Fibroblast of lung (primary cell): ENCODE measurements at regions not wholly inside any gene's neighbourhood (a gene's known extent, or its start where the extent isn't known, plus 50 kb on each side); places are given as distances from the start of the nearest gene placed in this dataset.

Experiments used
- EZH2 ChIP-seq: IDR thresholded peaks from 2 replicates; pipeline ENCODE4 v1.5.1; 2012; ENCODE audit warnings: low read length, control low read depth, mild to moderate bottlenecking; ENCODE audit errors: missing control alignments
- TF ChIP-seq, protein P1 (sequence below), 2 donors: IDR thresholded peaks in 1 of 2; conservative IDR thresholded peaks in 1 of 2; 1 replicate in 1 of 2; 2 replicates in 1 of 2; pipeline ENCODE4 v1.5.1; 2011 to 2012; ENCODE audit warnings: low read length in 2 of 2, control low read depth in 1 of 2, inconsistent platforms in 1 of 2, low read depth in 1 of 2, mild to moderate bottlenecking in 1 of 2

DNA sequence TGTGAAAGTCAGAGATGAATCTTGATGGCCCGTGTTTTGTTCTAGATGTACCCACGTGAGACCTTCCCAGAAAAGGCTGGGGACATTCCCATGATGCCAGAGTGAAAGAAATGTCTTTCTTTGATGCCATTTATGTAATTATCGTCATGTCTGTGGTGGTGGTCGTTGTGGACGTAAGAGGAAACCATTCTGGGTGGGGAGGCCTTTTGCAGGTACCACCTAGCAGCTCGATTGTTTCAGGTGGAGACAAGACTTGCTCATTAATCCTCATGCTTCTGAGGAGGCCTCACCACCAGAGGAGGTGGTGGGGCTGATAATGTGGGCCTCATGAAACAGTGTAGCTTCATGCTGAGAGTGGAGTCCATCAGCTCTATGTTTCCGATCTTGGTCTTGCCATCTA, 58.1 kb upstream of the USP3 start:
- TF ChIP-seq, protein P1, sequence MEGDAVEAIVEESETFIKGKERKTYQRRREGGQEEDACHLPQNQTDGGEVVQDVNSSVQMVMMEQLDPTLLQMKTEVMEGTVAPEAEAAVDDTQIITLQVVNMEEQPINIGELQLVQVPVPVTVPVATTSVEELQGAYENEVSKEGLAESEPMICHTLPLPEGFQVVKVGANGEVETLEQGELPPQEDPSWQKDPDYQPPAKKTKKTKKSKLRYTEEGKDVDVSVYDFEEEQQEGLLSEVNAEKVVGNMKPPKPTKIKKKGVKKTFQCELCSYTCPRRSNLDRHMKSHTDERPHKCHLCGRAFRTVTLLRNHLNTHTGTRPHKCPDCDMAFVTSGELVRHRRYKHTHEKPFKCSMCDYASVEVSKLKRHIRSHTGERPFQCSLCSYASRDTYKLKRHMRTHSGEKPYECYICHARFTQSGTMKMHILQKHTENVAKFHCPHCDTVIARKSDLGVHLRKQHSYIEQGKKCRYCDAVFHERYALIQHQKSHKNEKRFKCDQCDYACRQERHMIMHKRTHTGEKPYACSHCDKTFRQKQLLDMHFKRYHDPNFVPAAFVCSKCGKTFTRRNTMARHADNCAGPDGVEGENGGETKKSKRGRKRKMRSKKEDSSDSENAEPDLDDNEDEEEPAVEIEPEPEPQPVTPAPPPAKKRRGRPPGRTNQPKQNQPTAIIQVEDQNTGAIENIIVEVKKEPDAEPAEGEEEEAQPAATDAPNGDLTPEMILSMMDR (conservative IDR thresholded peaks at IDR 0.05 in 1 of 2, IDR thresholded peaks at IDR 0.05 in 1 of 2; ENCODE audit: low read depth in 1 of 2, low read length in 2 of 2), result no peak
- TF ChIP-seq EZH2, result no peak
